ENCODE measurements at regions not wholly inside any gene's neighbourhood (a gene's known extent, or its start where the extent isn't known, plus 50 kb on each side); places are given as distances from the start of the nearest gene placed in this dataset.

- intact Hi-C loops (cut with DNase I; ENCODE audit: low total_unique reads): no loop called here
- TF ChIP-seq POLR2A (IDR thresholded peaks at IDR 0.05): no peak
- no peak for TF ChIP-seq CTCF (IDR thresholded peaks at IDR 0.05)
- TF ChIP-seq POLR2AphosphoS5 (IDR thresholded peaks at IDR 0.05): no peak
- Histone ChIP-seq H3K9me3 (no peaks in the 10 kb centered on the region), H3K27me3 (no peaks in the 10 kb centered on the region), H3K36me3 (no peaks in the 10 kb centered on the region), H3K4me1 (no peaks in the 10 kb centered on the region), H3K27ac (no peak overlapping the region), H3K4me3 (no peak overlapping the region)
- DNase-seq (ENCODE audit: low spot score in 2 of 2): no peak
Measured at GRCh38 chr4:23981328-23981727, 91.5 kb upstream of the PPARGC1A start.

DNA sequence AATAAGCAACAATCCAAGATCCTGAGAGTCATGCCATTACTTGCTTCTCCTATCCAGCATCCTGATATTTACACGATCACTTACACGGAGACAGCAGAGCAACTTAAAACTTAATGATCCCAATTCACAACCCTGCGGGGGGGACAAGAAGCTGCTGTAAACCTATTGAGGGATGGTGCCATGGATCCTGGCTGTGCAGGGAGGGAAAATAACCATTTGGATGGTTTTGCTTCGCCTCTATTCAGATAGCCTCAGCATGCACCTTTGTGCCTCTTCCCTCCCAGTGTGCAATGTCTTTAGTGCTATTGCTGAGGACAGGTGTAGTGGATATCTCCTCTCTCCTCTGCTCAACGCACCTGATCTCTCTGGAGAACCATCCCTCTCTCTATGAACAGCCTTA is 89.7 kb upstream of the PPARGC1A start:
- H3K27me3 ChIP-seq: no peaks in the 10 kb centered on the region
- no peak overlapping the region for H3K4me3 ChIP-seq
- no peaks in the 10 kb centered on the region for H3K36me3 ChIP-seq
- no peak overlapping the region for H3K27ac ChIP-seq
- H3K4me1 ChIP-seq: no peaks in the 10 kb centered on the region
- DNase-seq (ENCODE audit: low spot score in 2 of 2): no peak
- intact Hi-C loops (cut with DNase I; ENCODE audit: low total_unique reads): no loop called here
- H3K9me3 ChIP-seq: no peaks in the 10 kb centered on the region
- TF ChIP-seq CTCF (IDR thresholded peaks at IDR 0.05): no peak
- no peak for TF ChIP-seq POLR2A (IDR thresholded peaks at IDR 0.05)
- no peak for TF ChIP-seq POLR2AphosphoS5 (IDR thresholded peaks at IDR 0.05)

DNA sequence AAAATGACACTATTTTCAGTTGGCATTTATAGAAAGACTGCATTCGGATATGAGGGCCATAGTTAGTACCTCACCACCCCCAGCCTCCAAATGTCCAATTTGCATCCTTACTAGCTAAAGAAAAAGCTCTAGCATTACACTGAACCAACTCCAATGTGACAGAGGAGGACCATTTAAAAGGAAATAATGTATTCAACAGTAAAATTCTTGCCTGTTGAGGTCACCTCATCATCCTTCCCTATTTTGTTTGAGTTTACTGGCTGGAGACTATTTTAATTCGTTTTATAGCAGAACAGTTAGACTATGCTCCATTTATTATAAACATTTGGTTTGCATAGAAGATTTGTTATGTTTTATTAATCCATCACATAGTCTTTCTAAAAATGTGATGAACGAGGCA is 88.2 kb upstream of the PPARGC1A start:
- no peaks in the 10 kb centered on the region for H3K9me3 ChIP-seq
- DNase-seq (ENCODE audit: low spot score in 2 of 2): no peak
- TF ChIP-seq POLR2A (IDR thresholded peaks at IDR 0.05) (no peak), POLR2AphosphoS5 (IDR thresholded peaks at IDR 0.05) (no peak), CTCF (IDR thresholded peaks at IDR 0.05) (no peak)
- H3K36me3 ChIP-seq: no peaks in the 10 kb centered on the region
- H3K27me3 ChIP-seq: no peaks in the 10 kb centered on the region
- no peak overlapping the region for H3K27ac ChIP-seq
- H3K4me3 ChIP-seq: no peak overlapping the region
- H3K4me1 ChIP-seq: no peaks in the 10 kb centered on the region
- intact Hi-C loops (cut with DNase I; ENCODE audit: low total_unique reads): no loop called here

DNA sequence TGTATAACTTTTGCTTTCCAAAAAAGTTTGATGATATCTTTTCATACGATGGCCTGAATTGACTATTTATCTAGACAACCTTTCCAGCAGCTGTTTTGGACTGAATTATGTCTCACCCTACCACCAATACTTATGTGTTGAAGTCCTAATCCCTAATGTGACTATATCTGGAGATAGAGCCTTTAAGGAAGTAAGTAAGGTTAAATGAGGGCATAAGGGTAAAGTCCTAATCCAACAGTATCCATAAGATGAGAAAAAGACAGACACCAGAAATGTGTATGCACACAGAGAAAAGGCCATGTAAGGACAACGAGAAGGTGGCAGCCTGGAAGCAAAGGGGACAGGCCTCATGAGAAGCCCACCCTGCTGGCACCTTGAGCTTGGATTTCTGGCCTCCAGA is 86.6 kb upstream of the PPARGC1A start:
- intact Hi-C loops (cut with DNase I; ENCODE audit: low total_unique reads): no loop called here
- TF ChIP-seq POLR2AphosphoS5 (IDR thresholded peaks at IDR 0.05) (no peak), CTCF (IDR thresholded peaks at IDR 0.05) (no peak), POLR2A (IDR thresholded peaks at IDR 0.05) (no peak)
- Histone ChIP-seq H3K9me3 (no peaks in the 10 kb centered on the region), H3K4me1 (no peaks in the 10 kb centered on the region), H3K27ac (no peak overlapping the region), H3K4me3 (no peak overlapping the region), H3K36me3 (no peaks in the 10 kb centered on the region), H3K27me3 (no peaks in the 10 kb centered on the region)
- no peak for DNase-seq (ENCODE audit: low spot score in 2 of 2)

DNA sequence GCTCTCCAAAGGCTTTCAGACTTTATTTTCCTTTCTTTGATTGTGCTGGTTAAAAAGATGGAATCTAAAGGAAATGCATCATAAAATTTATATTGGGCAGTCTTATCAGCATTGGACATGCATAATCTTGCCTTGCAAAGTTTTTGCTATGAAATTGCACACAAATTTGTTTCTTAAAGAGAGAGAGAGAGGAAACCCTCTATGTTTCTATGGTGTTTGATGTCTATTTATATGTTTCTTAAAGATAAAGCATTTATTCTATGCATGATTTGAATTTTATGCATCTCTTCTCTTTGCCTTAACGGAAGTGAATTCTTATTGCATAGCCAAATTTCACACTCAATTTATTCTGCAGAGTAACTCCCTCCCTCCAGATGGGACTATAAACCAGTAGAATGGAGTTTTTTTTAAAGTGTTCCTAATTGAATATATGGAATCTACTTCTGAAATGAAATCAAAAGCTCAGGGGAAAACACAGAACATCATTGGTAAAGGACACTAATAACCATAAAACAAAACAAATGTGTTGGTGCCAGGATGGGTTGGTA is 83.5 kb upstream of the PPARGC1A start:
- Histone ChIP-seq H3K4me1 (no peaks in the 10 kb centered on the region), H3K9me3 (no peaks in the 10 kb centered on the region), H3K27me3 (no peaks in the 10 kb centered on the region), H3K27ac (no peak overlapping the region), H3K4me3 (no peak overlapping the region), H3K36me3 (no peaks in the 10 kb centered on the region)
- DNase-seq (ENCODE audit: low spot score in 2 of 2): no peak
- intact Hi-C loops (cut with DNase I; ENCODE audit: low total_unique reads): no loop called here
- TF ChIP-seq POLR2A (IDR thresholded peaks at IDR 0.05) (no peak), CTCF (IDR thresholded peaks at IDR 0.05) (no peak), POLR2AphosphoS5 (IDR thresholded peaks at IDR 0.05) (no peak)
